Brain microvascular endothelial cell (primary cell): ENCODE measurements at regions not wholly inside any gene's neighbourhood (a gene's known extent, or its start where the extent isn't known, plus 50 kb on each side); places are given as distances from the start of the nearest gene placed in this dataset.
"Not testable (repeated sequence)": the region's sequence is repeated elsewhere in the genome, so short reads cannot be mapped to it uniquely, and the experiment has no call there.

Source experiments
- DNase-seq: peaks from one replicate; pipeline ENCODE4 v3.0.0-alpha.2; 2020
- H3K27ac ChIP-seq: fragments of 250-450 bp; sonication (Bioruptor Pico); 2 replicates; pipeline ENCODE4 v1.5.1; 2020; ENCODE audit warnings: mild to moderate bottlenecking, moderate library complexity
- H3K27me3 ChIP-seq: fragments of 250-450 bp; sonication (Bioruptor Pico); replicated peaks from 2 replicates; pipeline ENCODE4 v1.5.1; 2020; ENCODE audit warnings: mild to moderate bottlenecking
- H3K36me3 ChIP-seq: fragments of 250-450 bp; sonication (Bioruptor Pico); replicated peaks from 2 replicates; pipeline ENCODE4 v1.5.1; 2020; ENCODE audit warnings: mild to moderate bottlenecking
- H3K4me3 ChIP-seq: 2 replicates; pipeline ENCODE4 v1.5.1; 2011; ENCODE audit warnings: low read depth, mild to moderate bottlenecking, control low read depth, low read length, moderate library complexity
- in situ Hi-C: cut with HindIII; loops from 2 replicates; pipeline ENCODE4 v1.10.0; 2017; ENCODE audit warnings: low sequenced_read_pairs, low pct_ligation_motif_present
- TF ChIP-seq, protein P1 (sequence below): IDR thresholded peaks from 2 replicates; pipeline ENCODE4 v1.5.1; 2011; ENCODE audit warnings: low read depth, mild to moderate bottlenecking, moderate library complexity, low read length, control low read depth, inconsistent platforms; ENCODE audit errors: missing control alignments

DNA sequence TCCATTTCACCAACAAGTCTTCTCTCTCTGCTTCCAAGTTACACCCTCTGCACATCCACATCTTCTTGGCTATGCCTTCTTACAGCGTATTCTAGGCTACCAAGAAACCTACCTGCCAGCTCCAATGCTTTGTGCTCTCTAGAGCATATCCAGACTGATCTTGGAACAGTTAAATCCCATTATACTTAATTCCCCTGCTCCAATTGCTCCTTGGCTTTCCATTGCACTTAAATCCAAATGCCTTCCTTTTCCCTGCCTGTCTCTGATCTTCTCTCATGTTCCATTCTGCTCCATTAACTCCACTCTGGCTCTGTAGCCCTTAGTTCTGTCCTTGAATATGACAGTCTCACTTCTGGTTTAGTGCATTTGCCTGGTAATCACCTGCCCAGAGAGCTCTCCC lies 322.4 kb downstream of the LRRC70 start:
- in situ Hi-C loops, result no loop called here
- Histone ChIP-seq H3K36me3 (no peaks in the 10 kb centered on the region), H3K27me3 (no peaks in the 10 kb centered on the region), H3K4me3 (no peak overlapping the region), H3K27ac (no peak overlapping the region)
- DNase-seq, result no peak
- TF ChIP-seq, protein P1, sequence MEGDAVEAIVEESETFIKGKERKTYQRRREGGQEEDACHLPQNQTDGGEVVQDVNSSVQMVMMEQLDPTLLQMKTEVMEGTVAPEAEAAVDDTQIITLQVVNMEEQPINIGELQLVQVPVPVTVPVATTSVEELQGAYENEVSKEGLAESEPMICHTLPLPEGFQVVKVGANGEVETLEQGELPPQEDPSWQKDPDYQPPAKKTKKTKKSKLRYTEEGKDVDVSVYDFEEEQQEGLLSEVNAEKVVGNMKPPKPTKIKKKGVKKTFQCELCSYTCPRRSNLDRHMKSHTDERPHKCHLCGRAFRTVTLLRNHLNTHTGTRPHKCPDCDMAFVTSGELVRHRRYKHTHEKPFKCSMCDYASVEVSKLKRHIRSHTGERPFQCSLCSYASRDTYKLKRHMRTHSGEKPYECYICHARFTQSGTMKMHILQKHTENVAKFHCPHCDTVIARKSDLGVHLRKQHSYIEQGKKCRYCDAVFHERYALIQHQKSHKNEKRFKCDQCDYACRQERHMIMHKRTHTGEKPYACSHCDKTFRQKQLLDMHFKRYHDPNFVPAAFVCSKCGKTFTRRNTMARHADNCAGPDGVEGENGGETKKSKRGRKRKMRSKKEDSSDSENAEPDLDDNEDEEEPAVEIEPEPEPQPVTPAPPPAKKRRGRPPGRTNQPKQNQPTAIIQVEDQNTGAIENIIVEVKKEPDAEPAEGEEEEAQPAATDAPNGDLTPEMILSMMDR, result no peak

DNA sequence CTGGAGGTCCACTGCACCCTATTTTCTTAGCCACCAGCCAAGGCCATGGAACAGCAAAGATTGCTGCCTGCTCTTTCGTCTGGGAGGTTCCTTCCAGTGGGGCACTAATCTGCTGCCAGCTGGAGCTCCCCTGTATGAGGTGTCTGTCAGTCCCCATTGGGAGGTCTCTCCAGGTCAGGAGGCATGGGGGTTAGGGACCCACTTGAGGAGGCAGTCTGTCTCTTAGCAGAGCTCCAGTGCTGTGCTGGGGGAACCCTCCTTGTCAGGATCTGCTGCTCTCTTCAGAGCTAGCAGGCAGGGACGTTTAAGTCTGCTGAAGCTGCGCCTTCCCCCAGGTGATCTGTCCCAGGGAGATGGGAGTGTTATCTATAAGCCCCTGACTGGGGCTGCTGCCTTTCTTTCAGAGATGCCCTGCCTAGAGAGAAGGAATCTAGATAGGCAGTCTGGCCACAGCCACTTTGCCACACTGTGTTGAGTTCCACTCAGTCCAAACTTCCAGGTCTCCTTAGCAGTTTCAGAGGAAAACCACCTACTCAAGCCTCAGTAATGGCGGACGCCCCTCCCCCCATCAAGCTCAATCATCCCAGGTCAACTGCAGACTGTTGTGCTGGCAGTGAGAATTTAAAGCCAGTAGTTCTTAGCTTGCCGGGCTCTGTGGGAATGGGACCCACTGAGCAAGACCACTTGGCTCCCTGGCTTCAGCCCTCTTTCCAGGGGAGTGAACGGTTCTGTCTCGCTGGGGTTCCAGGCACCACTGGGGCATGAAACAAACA lies 317.7 kb downstream of the LRRC70 start:
- no peak overlapping the region for H3K4me3 ChIP-seq
- in situ Hi-C loops, result no loop called here
- TF ChIP-seq, protein P1, result no peak
- no peaks in the 10 kb centered on the region for H3K36me3 ChIP-seq
- no peaks in the 10 kb centered on the region for H3K27me3 ChIP-seq
- H3K27ac ChIP-seq, result no peak overlapping the region
- no peak for DNase-seq

DNA sequence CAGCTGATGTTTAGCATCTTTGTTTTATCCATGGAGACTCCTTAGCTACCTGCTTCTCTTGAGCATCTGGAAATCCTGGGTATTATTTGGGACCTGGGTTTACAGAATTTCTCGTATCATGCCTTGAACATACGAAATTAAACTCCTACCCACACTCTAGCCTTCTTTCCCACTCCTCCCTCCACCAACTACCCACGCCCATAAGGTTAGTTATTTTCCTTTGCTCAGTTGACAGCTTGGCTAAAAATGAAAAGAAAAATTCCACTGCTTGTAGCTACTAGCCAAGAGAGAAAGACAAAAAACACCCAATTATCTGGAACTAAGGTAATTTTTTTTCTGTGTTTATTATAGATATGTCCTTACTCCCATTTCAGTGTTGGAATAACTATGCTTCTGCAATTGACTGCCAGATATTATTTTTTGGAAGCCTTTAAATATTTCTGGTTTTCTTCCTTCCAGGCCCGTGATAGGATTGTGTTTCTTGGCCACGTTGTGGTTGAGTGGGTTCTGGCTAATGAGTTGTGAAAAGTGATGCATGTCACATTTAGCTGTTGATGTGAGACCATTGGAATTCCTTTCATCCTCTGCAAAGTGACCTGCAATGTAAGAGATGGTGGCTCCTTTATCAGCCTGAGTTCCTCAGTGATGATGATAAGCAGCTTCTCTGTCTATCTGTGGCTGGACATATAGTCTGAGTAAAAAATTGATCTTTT lies 308.1 kb downstream of the LRRC70 start:
- no peaks in the 10 kb centered on the region for H3K36me3 ChIP-seq
- H3K27me3 ChIP-seq, result no peaks in the 10 kb centered on the region
- H3K4me3 ChIP-seq, result no peak overlapping the region
- TF ChIP-seq, protein P1, result no peak
- DNase-seq, result peak; percentile 61
- no peak overlapping the region for H3K27ac ChIP-seq
- in situ Hi-C loops, result no loop called here

DNA sequence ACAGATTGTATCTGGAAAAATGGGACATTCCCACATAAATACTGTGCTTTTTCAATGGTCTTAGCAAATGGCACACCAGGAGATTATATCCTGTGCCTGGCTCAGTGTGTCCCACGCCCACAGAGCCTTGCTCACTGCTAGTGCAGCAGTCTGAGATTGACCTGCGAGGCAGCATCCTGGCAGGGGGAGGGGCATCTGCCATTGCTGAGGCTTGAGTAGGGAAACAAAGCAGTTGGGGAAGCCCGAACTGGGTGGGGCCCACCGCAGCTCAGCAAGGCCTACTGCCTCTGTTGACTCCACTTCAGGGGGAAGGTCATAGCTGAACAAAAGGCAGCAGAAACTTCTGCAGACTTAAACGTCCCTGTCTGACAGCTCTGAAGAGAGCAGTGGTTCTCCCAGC lies 258.7 kb downstream of the LRRC70 start:
- H3K36me3 ChIP-seq, in situ Hi-C loops, H3K27me3 ChIP-seq, DNase-seq, H3K4me3 ChIP-seq, H3K27ac ChIP-seq: not testable (repeated sequence)

DNA sequence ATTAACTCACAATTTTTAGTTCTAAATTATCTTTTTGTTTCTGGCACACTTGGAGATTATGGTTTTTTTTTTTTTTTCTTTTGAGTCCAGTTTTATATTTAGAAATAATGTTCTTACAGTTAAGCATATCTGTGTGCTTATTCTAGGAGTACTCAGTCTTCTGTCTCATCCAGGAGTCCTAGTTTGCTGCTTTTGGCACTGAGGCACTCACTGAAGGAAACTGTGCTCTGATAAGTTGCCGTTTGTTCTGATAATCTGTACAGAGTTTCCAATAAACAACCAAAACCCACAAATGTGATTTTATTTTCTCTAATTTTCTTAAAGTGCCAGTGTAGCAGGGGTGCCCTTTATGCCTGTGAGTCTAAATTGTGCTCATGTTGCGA lies 251.0 kb downstream of the LRRC70 start:
- Histone ChIP-seq H3K36me3 (no peaks in the 10 kb centered on the region), H3K4me3 (no peak overlapping the region), H3K27ac (no peak overlapping the region), H3K27me3 (no peaks in the 10 kb centered on the region)
- in situ Hi-C loops, result no loop called here
- no peak for DNase-seq
- TF ChIP-seq, protein P1, result no peak

DNA sequence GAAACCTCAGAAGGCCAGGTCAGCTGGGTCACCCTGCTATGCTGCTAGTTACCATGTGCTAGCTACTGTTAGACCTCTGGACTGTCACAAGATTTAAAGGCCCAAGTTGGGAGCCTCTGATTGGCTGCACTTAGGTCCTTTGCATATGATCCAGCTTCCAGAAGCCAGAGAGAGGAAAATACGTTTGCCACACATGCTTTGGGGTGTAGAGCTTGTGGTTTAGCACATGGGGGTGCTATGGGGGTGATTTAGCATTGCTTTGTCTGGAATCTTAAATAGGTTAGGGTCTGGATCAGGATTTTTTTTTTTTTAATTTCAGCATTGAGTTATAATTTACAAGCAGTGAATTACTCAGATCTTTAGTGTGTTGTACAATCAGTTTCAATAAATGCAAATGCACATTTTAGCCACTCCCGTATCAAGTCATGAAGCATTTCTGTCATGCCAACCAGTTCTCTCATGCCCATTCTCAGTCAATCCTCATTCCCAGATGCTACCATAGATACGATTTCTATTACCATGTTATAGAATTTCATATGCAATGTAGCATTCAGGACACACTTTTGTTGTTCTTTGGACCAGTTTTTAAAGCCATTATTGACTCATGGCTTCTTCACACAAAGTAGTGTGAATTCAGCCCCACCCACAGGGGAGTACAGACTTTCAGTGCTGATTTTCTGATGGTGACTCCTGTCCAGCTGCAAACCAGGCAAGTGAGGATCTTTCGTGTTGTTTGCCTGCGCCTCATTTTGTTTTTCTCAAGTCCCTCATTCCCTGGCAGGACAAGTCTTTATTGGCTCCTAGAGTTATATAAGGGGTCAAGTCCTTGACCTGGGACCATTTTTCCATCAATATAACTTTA lies 250.4 kb downstream of the LRRC70 start:
- H3K4me3 ChIP-seq, result no peak overlapping the region
- no peaks in the 10 kb centered on the region for H3K27me3 ChIP-seq
- TF ChIP-seq, protein P1, result no peak
- no peak for DNase-seq
- no peaks in the 10 kb centered on the region for H3K36me3 ChIP-seq
- no peak overlapping the region for H3K27ac ChIP-seq
- in situ Hi-C loops, result no loop called here
